Endothelial cell of umbilical vein (primary cell): ENCODE measurements at regions not wholly inside any gene's neighbourhood (a gene's known extent, or its start where the extent isn't known, plus 50 kb on each side); places are given as distances from the start of the nearest gene placed in this dataset.

Experiments used
- BruUV-seq: library from RNA; stranded (reverse); fragments of 400-500 nt; replicated peaks from 2 replicates; lab custom pipeline; 2021; lab: Mats Ljungman, UMichigan
- CTCF ChIA-PET: fragments of 300-600, 350-600 bp; sonication (Branson Sonifier 250); formaldehyde crosslinking; loops from one replicate; lab custom pipeline; 2021; ENCODE audit warnings: antibody characterized with exemption, inconsistent platforms; lab: Charles Lee
- POLR2A ChIA-PET: fragments of 300-600, 350-600 bp; sonication (Branson Sonifier 250); formaldehyde crosslinking; loops from one replicate; lab custom pipeline; 2021; ENCODE audit warnings: antibody characterized with exemption, inconsistent platforms; lab: Charles Lee
- DNase-seq: peaks from one replicate; pipeline ENCODE4 v3.0.0-alpha.2; 2011; ENCODE audit warnings: low read depth, low spot score
- FAIRE-seq: peaks from 2 replicates; lab custom pipeline; 2011; peaks lifted over from hg19 to GRCh38; lab: Jason Lieb, UNC
- H2AFZ ChIP-seq: 2 replicates; pipeline ENCODE4 v1.6.0; 2012; ENCODE audit warnings: low read depth, low read length, control low read depth, inconsistent platforms
- H3K27ac ChIP-seq: 2 replicates; pipeline ENCODE4 v1.5.1; 2011; ENCODE audit warnings: low read depth, mild to moderate bottlenecking, control low read depth, low read length, moderate library complexity; ENCODE audit not compliant: insufficient read depth
- H3K27me3 ChIP-seq, 2 experiments: 2 replicates each; pipeline versions ENCODE4 v1.6.0 to v1.6.1; 2011; ENCODE audit warnings: low read length in 2 of 2, mixed read lengths in 1 of 2; ENCODE audit not compliant: control insufficient read depth in 2 of 2, insufficient read depth in 2 of 2
- H3K36me3 ChIP-seq, 2 experiments: 2 replicates in 1 of 2; 3 replicates in 1 of 2; pipeline ENCODE4 v1.5.1; 2011; ENCODE audit warnings: low read length in 2 of 2, mild to moderate bottlenecking in 1 of 2, moderate library complexity in 1 of 2; ENCODE audit not compliant: control insufficient read depth in 2 of 2, insufficient read depth in 2 of 2; ENCODE audit errors: extremely low read depth in 1 of 2
- H3K4me1 ChIP-seq: 3 replicates; pipeline ENCODE4 v1.5.1; 2011; ENCODE audit warnings: mild to moderate bottlenecking, low read length; ENCODE audit not compliant: control insufficient read depth, insufficient read depth; ENCODE audit errors: extremely low read depth
- H3K4me2 ChIP-seq: 2 replicates; pipeline ENCODE4 v1.6.1; 2011; ENCODE audit warnings: low read length, control low read depth, mixed read lengths; ENCODE audit not compliant: insufficient read depth
- H3K4me3 ChIP-seq, 3 experiments: fragments of 200-600 bp in 1 of 3; sonication (generic), shearing (Covaris generic) in 1 of 3; replicated peaks in 1 of 3; 2 replicates each; pipeline ENCODE4 v1.5.1; 2011 to 2016; ENCODE audit warnings: control low read depth in 3 of 3, low read length in 3 of 3, mild to moderate bottlenecking in 2 of 3, inconsistent platforms in 1 of 3, low read depth in 1 of 3, moderate library complexity in 1 of 3; ENCODE audit not compliant: insufficient read depth in 1 of 3
- H3K79me2 ChIP-seq: 2 replicates; pipeline ENCODE4 v1.6.0; 2012; ENCODE audit warnings: low read length, inconsistent platforms; ENCODE audit not compliant: control insufficient read depth, insufficient read depth
- H3K9ac ChIP-seq: replicated peaks from 2 replicates; pipeline ENCODE3; 2011; ENCODE audit warnings: low read length, control low read depth; ENCODE audit not compliant: insufficient read depth; ENCODE audit errors: extremely low read depth
- H3K9me1 ChIP-seq: replicated peaks from 3 replicates; pipeline ENCODE4 v1.6.0; 2011; ENCODE audit warnings: mild to moderate bottlenecking, low read length; ENCODE audit not compliant: control insufficient read depth, insufficient read depth; ENCODE audit errors: extremely low read depth
- H3K9me3 ChIP-seq: replicated peaks from 2 replicates; pipeline ENCODE4 v1.5.1; 2012; ENCODE audit warnings: low read length, inconsistent platforms; ENCODE audit not compliant: control insufficient read depth, insufficient read depth
- H4K20me1 ChIP-seq: replicated peaks from 2 replicates; pipeline ENCODE3; 2011; ENCODE audit warnings: mild to moderate bottlenecking, low read length; ENCODE audit not compliant: control insufficient read depth, insufficient read depth; ENCODE audit errors: extremely low read depth
- EZH2 ChIP-seq: IDR thresholded peaks from 2 replicates; pipeline ENCODE4 v1.6.1; 2012; ENCODE audit warnings: borderline replicate concordance, low read depth, mild to moderate bottlenecking, moderate library complexity, low read length, inconsistent platforms; ENCODE audit not compliant: severe bottlenecking
- FOS ChIP-seq: IDR thresholded peaks from 2 replicates; pipeline ENCODE4 v1.6.1; 2011; ENCODE audit warnings: mild to moderate bottlenecking, low read length, moderate library complexity, borderline replicate concordance; ENCODE audit not compliant: insufficient read depth
- GATA2 ChIP-seq: IDR thresholded peaks from 2 replicates; pipeline ENCODE4 v1.7.0; 2011; ENCODE audit warnings: low read depth, mild to moderate bottlenecking, moderate library complexity, mixed read lengths, low read length; ENCODE audit not compliant: insufficient read length, insufficient read depth
- JUN ChIP-seq: IDR thresholded peaks from 2 replicates; pipeline ENCODE4 v1.6.1; 2011; ENCODE audit warnings: borderline replicate concordance, low read depth; ENCODE audit not compliant: insufficient read length, insufficient read depth
- MYC ChIP-seq: IDR thresholded peaks from one replicate; pipeline ENCODE4 v1.6.1; 2011; ENCODE audit warnings: mild to moderate bottlenecking, low read depth, low read length
- POLR2A ChIP-seq: IDR thresholded peaks from 2 replicates; pipeline ENCODE4 v1.6.1; 2012; ENCODE audit warnings: low read depth, mild to moderate bottlenecking, control low read depth, low read length
- POLR2AphosphoS5 ChIP-seq: IDR thresholded peaks from 2 replicates; pipeline ENCODE4 v1.6.1; 2012; ENCODE audit warnings: low read depth, mild to moderate bottlenecking, control low read depth, low read length, moderate library complexity; ENCODE audit not compliant: insufficient read depth
- dilution Hi-C: fragments of 300-500 bp; cut with MboI; formaldehyde crosslinking; loops from one replicate; pipeline ENCODE4 v1.15.0; 2019; ENCODE audit warnings: low sequenced_read_pairs; ENCODE audit not compliant: extremely low pct_ligation_motif_present
- intact Hi-C: fragments of 100-400 bp; cut with micrococcal nuclease; formaldehyde crosslinking; loops from one replicate; pipeline ENCODE4 v1.10.0; 2022
- TF ChIP-seq, protein P1 (sequence below): IDR thresholded peaks from 2 replicates; pipeline ENCODE4 v1.6.1; 2011; ENCODE audit not compliant: insufficient read depth, insufficient read length
- TF ChIP-seq, protein P2 (sequence below), 2 donors: IDR thresholded peaks; 1 replicate in 1 of 2; 2 replicates in 1 of 2; pipeline ENCODE4 v1.5.1; 2011; ENCODE audit warnings: low read length in 2 of 2, mild to moderate bottlenecking in 2 of 2, moderate library complexity in 2 of 2, control low read depth in 1 of 2, inconsistent platforms in 1 of 2, low read depth in 1 of 2; ENCODE audit not compliant: insufficient read depth in 1 of 2; ENCODE audit errors: extremely low read depth in 1 of 2

DNA sequence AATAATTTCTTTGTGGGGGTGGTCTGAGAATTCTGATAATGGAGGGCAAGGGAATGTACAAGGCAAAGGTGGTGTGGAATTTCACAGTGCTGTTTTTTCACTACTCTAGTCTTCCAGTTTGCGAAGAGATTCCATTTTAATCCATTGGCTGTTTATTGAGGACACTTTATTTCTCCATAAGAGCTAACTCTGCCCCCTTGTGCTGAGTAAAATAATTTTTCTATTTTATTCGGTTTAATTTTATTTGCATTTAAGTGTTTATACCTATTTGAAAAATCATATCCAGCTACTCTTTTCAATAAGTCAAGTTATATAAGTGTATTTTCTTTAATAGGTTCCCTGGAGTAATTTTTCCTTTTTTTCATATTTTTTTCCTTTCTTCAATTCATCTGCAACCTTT, 840.1 kb downstream of the TUSC7 start:
- CTCF ChIA-PET, result interaction anchor here (0.6 to 3.1 kb wide), 10 partner anchors 14 to 779 kb away, joined by 3 to 29 read pairs (median 4); no protein-coding TSS in a partner anchor
- Histone ChIP-seq H3K4me1 (no peaks in the 10 kb centered on the region), H3K27ac (no peak overlapping the region), H3K9me3 (no peaks in the 10 kb centered on the region), H3K9me1 (no peaks in the 10 kb centered on the region), H3K9ac (no peak overlapping the region), H3K27me3 (no peaks in the 10 kb centered on the region), H2AFZ (no peak overlapping the region), H3K79me2 (no peaks in the 10 kb centered on the region), H3K4me2 (no peak overlapping the region), H4K20me1 (no peaks in the 10 kb centered on the region), H3K36me3 (no peaks in the 10 kb centered on the region), H3K4me3 (no peak overlapping the region)
- dilution Hi-C loops, result no loop called here
- FAIRE-seq, result no peak
- TF ChIP-seq POLR2AphosphoS5 (no peak), MYC (no peak), GATA2 (no peak), FOS (no peak), JUN (no peak), POLR2A (no peak), EZH2 (no peak)
- TF ChIP-seq, protein P1, sequence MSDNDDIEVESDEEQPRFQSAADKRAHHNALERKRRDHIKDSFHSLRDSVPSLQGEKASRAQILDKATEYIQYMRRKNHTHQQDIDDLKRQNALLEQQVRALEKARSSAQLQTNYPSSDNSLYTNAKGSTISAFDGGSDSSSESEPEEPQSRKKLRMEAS, result no peak
- TF ChIP-seq, protein P2, sequence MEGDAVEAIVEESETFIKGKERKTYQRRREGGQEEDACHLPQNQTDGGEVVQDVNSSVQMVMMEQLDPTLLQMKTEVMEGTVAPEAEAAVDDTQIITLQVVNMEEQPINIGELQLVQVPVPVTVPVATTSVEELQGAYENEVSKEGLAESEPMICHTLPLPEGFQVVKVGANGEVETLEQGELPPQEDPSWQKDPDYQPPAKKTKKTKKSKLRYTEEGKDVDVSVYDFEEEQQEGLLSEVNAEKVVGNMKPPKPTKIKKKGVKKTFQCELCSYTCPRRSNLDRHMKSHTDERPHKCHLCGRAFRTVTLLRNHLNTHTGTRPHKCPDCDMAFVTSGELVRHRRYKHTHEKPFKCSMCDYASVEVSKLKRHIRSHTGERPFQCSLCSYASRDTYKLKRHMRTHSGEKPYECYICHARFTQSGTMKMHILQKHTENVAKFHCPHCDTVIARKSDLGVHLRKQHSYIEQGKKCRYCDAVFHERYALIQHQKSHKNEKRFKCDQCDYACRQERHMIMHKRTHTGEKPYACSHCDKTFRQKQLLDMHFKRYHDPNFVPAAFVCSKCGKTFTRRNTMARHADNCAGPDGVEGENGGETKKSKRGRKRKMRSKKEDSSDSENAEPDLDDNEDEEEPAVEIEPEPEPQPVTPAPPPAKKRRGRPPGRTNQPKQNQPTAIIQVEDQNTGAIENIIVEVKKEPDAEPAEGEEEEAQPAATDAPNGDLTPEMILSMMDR (IDR thresholded peaks at IDR 0.05; ENCODE audit: extremely low read depth in 1 of 2, insufficient read depth in 1 of 2, low read depth in 1 of 2, low read length in 2 of 2), result no peak
- intact Hi-C loops, result loop anchor here (1.0 to 5.0 kb wide), 2 partner anchors 168 to 685 kb away; no protein-coding TSS in a partner anchor
- DNase-seq, result no peak
- POLR2A ChIA-PET, result no interaction called here
- no TSS peak for BruUV-seq
